ENCODE measurements at regions not wholly inside any gene's neighbourhood (a gene's known extent, or its start where the extent isn't known, plus 50 kb on each side); places are given as distances from the start of the nearest gene placed in this dataset.

GRCh38 chr5:74162524-74162923, 478.0 kb downstream of the ENC1 start:
- H3K4me3 ChIP-seq: no peak overlapping the region
- TF ChIP-seq CTCF (IDR thresholded peaks at IDR 0.05) (no peak), POLR2A (IDR thresholded peaks at IDR 0.05) (no peak)
- no peaks in the 10 kb centered on the region for H3K36me3 ChIP-seq
- no peaks in the 10 kb centered on the region for H3K27me3 ChIP-seq
- H3K9me3 ChIP-seq: no peaks in the 10 kb centered on the region
- H3K4me1 ChIP-seq: no peaks in the 10 kb centered on the region
- intact Hi-C loops (cut with DNase I; ENCODE audit: low total_unique reads): no loop called here
- no peak overlapping the region for H3K27ac ChIP-seq
- DNase-seq: no peak

GRCh38 chr5:74161170-74161569, 479.4 kb downstream of the ENC1 start:
- DNase-seq: no peak
- intact Hi-C loops (cut with DNase I; ENCODE audit: low total_unique reads): no loop called here
- Histone ChIP-seq H3K27ac (no peak overlapping the region), H3K36me3 (no peaks in the 10 kb centered on the region), H3K27me3 (no peaks in the 10 kb centered on the region), H3K9me3 (no peaks in the 10 kb centered on the region), H3K4me3 (no peak overlapping the region), H3K4me1 (no peaks in the 10 kb centered on the region)
- no peak for TF ChIP-seq POLR2A (IDR thresholded peaks at IDR 0.05)
- no peak for TF ChIP-seq CTCF (IDR thresholded peaks at IDR 0.05)

GRCh38 chr5:74156728-74157383, 483.7 kb downstream of the ENC1 start:
- Histone ChIP-seq H3K4me1 (peaks cover 0 to 7% of the 10 kb centered on the region in 2 donors), H3K36me3 (no peaks in the 10 kb centered on the region), H3K27ac (no peak overlapping the region), H3K27me3 (no peaks in the 10 kb centered on the region), H3K4me3 (no peak overlapping the region), H3K9me3 (no peaks in the 10 kb centered on the region)
- no peak for TF ChIP-seq POLR2A (IDR thresholded peaks at IDR 0.05)
- no peak for TF ChIP-seq CTCF (IDR thresholded peaks at IDR 0.05)
- intact Hi-C loops (cut with DNase I; ENCODE audit: low total_unique reads): no loop called here
- no peak for DNase-seq

GRCh38 chr5:74155501-74155900, 485.0 kb downstream of the ENC1 start:
- no peak overlapping the region for H3K27ac ChIP-seq
- TF ChIP-seq CTCF (IDR thresholded peaks at IDR 0.05) (no peak), POLR2A (IDR thresholded peaks at IDR 0.05) (no peak)
- no peaks in the 10 kb centered on the region for H3K36me3 ChIP-seq
- intact Hi-C loops (cut with DNase I; ENCODE audit: low total_unique reads): no loop called here
- H3K4me3 ChIP-seq: no peak overlapping the region
- H3K4me1 ChIP-seq: peaks cover 0 to 7% of the 10 kb centered on the region in 2 donors
- DNase-seq: no peak
- no peaks in the 10 kb centered on the region for H3K27me3 ChIP-seq
- H3K9me3 ChIP-seq: no peaks in the 10 kb centered on the region

GRCh38 chr5:74154526-74154925, 486.0 kb downstream of the ENC1 start:
- TF ChIP-seq CTCF (IDR thresholded peaks at IDR 0.05) (no peak), POLR2A (IDR thresholded peaks at IDR 0.05) (no peak)
- no peak for DNase-seq
- Histone ChIP-seq H3K4me3 (no peak overlapping the region), H3K27me3 (no peaks in the 10 kb centered on the region), H3K4me1 (peaks cover 0 to 7% of the 10 kb centered on the region in 2 donors), H3K9me3 (no peaks in the 10 kb centered on the region), H3K36me3 (no peaks in the 10 kb centered on the region), H3K27ac (no peak overlapping the region)
- intact Hi-C loops (cut with DNase I; ENCODE audit: low total_unique reads): no loop called here

Measured in uterus (tissue), 3 donors.